Non-pigmented ciliary epithelial cell (primary cell): ENCODE measurements at regions not wholly inside any gene's neighbourhood (a gene's known extent, or its start where the extent isn't known, plus 50 kb on each side); places are given as distances from the start of the nearest gene placed in this dataset.
"Not testable (repeated sequence)": the region's sequence is repeated elsewhere in the genome, so short reads cannot be mapped to it uniquely, and the experiment has no call there.

Experiments
- DNase-seq: peaks from one replicate; pipeline ENCODE4 v3.0.0-alpha.2; 2010; ENCODE audit warnings: low read depth

DNA sequence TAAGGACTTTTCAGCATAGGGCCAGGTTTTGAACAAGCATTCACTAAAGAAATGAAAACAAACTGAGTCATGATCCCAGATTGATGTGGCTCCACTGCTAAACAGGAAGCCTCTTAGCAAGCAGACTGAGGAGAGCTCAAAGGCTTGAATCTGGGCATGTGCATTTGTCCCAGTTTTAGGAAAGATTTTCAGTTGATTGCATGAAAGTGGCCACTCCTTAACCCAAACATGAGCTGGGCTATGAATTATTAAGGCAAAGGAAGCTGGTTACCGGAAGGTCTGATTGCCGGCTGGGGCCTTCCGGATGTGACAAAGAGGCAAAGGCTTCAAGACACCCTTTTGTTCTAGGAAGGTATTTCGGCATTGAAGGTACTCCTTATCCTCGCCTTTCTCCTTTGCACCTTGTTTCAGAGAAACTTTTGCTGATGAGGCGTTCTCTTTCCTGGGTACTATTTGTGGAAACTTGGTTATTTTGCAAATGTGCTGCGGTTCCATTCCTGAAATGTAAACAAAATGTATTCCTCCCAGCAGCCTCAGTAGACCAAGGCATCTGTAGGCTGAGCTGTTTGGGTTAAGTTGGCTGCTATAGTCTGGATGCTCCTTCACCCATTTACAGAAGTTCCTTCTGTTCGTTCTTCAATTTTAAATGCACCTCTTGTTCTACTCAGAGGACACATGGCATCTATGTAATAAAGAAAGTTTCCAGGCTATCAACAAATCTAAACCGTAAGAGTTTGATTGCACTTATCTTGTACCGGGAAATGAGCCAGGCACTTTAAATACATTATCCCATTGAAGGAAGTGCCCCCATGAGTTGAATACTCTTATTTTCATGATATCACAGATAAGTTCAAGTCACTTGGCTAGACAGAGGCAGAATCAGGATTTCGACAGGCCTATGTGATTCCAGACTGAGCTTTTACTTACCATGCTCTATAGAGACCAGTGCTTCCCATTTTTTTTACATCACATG, 115.6 kb upstream of the METAP2 start:
- DNase-seq, result no peak

DNA sequence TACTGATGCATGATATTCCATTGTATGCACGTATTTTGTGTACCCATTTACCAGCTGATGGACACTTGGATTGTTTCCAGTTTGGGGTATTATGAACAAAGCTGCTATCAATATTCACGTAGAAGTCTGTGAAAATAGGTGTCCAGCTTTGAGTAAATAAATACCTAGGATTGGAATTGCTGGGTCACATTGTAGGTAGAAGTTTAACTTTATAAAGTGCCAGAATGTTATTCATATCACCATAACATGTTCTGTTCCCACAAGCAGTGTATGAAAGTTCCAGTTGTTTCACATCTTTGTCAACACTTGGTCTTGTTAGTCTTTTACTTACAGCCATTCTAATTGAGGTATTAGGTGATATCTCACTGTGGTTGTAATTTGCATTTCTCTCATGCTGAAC, 108.0 kb upstream of the METAP2 start:
- DNase-seq, result no peak

DNA sequence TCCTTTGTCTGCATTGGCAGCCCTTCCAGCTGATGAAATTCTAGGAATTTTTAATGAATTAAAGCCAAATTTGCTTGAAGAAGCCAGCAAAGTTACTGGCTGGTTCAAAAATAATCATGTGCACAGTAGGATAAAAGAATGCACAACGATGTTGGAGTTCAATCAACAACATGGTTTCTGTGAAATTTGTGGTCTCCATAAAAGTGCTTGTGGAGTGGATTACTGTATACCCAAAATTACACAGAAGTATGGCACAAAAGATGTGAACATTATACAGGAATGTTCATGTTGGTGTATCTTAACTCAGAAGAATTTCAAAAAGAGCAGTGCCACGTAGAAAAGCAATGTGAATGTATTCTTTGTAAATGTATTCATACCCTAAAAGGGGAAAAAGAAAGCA, 105.0 kb upstream of the METAP2 start:
- DNase-seq, result no peak

DNA sequence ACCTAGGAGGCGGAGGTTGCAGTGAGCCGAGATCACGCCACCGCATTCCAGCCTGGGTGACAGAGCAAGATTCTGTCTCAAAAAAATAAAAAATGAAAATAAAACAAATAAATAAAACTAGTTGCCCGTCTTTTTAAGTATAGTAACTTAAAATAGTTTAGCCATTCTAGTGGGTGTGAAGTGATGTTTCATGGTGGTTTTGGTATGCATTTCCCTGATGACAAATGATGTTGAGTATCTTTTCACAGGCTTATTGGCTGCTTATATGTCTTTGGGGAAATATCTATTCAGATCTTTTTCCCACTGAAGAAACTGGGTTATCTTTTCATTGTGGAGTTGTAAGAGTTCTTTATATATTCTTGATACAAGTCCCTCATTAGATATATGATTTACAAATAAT, 102.4 kb upstream of the METAP2 start:
- no peak for DNase-seq

DNA sequence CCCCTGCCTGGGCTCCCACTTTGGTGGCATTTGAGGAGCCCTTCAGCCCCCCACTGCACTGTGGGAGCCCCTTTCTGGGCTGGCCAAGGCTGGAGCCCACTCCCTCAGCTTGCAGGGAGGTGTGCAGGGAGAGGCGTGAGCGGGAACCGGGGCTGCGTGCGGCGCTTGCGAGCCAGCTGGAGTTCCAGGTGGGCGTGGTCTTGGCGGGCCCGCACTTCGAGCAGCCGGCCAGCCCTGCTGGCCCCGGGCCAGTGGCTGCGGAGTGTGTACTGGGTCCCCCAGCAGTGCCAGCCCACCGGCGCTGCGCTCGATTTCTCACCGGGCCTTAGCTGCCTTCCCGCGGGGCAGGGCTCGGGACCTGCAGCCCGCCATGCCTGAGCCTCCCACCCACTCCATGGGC, 94.5 kb upstream of the METAP2 start:
- DNase-seq, result not testable (repeated sequence)

DNA sequence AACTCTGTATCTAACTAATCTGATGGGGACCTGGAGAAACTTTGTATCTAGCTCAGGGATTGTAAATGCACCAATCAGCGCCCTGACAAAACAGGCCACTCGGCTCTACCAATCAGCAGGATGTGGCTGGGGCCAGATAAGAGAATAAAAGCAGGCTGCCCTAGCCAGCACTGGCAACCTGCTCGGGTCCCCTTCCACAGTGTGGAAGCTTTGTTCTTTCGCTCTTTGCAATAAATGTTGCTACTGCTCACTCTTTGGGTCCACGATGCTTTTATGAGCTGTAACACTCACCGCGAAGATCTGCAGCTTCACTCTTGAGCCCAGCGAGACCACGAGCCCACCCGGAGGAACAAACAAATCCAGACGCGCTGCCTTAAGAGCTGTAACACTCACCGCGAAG, 93.6 kb upstream of the METAP2 start:
- not testable (repeated sequence) for DNase-seq

DNA sequence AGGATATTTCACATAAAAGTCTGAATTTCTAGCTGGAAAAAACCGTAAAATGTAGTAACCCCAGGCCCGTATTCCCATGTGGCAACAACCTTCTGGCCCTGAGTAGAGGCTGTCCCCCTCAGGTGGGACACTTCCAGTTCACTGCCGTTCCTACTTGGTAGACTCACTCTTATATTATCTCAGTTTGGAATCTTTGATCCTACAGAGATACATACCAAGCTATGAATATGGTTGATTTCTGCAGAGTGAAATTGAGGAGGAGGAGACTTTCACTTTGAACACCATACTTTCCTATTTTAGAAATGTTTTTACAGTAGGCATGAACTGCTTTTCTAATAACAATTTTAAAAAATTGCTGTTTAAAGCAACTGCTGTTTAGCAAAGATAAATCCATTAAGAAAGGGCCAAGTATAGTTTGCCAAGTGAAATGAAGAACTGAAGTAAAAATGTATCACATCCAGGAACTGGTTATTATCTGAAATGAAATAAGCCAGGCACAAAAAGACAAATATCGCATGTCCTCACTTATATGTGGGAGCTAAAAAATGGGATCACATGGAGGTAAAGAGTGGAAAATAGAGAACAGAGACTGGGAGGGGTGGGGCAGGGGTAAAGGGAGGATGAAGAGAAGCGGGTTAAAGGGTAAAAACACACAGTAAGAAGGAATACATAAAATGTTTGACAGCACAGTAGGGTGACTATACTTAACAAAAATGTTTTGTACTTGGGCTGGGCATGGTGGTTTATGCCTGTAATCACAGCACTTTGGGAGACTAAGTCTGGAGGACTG, 92.8 kb upstream of the METAP2 start:
- DNase-seq, result no peak

DNA sequence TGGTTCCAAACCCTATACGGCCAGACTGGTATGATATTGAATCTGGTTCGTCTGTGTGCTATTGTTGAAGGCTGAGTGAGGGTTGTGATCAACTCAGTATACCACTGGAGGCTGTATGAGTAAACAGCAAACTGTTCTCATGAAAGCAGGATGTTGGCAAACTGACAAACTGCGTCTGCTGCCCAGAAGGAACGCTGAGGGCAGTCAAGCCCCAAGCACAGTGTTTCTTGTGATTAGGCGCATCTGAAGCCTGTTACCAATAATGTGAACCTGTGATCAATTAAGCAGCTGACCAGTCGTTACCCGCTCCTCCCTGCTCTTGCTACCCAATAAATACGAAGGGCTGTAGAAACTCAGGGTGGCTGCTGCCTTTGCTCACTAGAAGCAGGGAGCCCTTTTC, 90.0 kb upstream of the METAP2 start:
- not testable (repeated sequence) for DNase-seq

DNA sequence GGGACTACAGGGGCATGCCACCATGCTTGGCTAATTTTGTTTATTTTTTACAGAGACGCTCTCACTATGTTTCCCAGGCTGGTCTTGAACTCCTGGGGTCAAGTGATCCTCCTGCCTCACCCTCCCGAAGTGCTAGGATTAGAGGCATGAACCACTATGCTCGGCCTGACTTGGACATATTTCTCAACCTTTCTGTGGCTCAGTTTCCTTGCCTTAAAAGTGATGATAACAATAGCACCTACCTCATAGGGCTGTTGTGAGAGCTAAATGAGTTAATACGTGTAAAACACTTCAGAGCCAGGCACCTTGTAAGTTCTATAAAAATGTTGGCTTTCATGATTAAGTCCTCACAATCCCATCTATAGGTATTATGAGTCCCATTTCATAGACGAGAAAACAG, 89.2 kb upstream of the METAP2 start:
- DNase-seq, result no peak

DNA sequence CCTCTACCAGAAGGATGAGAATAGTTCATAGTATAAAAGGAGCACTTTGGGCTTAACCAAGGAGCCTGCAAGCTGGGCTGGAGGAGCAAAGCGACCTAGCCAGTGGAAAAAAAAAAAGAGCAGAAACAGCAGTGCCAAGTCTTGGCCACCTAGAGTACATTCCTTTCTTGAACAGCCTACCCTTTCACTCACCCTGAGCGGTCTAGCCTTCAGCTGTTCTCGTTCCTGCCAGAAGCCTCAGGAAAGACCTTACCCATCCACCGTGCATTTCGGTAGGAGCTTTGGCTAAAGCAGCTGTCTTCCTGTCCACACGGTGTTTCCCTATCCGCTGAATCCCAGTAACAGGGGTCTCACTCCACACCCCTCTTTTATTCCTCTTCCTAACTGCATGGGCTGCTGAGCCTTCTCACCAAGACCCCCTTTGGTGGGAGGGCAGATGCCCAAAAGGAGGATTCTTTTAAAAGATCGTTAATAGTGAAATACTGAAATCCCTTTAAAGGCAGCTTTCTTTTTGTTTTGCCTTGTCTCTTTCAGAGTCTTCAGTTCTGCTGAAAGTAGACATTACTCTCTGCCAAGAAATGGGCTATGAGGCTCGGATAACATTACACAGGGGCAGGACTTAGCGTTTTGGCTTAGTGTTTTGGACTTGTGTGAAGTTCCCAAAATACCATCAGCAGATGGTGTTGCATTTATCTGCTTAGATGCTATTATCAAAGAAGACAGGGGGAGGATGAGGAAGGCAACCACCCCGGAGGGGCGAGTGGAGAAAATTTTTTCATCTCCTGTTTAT, 88.5 kb upstream of the METAP2 start:
- no peak for DNase-seq

DNA sequence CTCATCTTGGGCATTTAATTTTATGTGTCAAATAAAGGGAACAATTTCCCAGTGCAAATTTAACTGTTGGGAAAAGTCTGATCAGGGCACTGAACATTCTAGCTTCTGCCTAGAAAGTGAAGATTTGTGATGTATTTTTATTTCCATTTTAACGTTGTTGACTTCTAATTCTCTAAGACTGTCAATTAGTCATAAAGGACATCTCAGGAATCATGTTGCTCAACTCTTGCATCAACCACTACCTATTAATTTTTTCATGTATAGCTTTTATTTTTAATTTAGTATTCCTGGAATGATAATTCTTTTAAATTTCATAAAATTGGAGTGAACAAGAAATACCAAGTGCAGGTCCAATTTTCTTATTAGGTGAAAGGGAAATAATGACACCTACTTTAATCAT, 87.9 kb upstream of the METAP2 start:
- DNase-seq, result no peak

DNA sequence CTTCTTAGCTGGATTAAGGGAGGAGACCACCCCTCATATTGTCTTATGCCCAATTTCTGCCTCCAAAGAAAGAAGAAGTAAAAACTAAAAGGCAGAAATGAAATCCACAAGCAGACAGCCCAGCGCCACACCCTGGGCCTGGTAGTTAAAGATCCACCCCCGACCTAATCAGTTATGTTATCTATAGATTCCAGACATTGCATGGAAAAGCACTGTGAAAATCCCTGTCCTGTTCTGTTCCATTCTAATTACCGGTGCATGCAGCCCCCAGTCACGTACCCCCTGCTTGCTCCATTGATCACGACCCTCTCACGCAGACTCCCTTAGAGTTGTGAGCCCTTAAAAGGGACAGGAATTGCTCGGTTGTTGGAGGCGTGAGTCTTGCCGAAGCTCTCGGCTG, 85.7 kb upstream of the METAP2 start:
- DNase-seq, result not testable (repeated sequence)

DNA sequence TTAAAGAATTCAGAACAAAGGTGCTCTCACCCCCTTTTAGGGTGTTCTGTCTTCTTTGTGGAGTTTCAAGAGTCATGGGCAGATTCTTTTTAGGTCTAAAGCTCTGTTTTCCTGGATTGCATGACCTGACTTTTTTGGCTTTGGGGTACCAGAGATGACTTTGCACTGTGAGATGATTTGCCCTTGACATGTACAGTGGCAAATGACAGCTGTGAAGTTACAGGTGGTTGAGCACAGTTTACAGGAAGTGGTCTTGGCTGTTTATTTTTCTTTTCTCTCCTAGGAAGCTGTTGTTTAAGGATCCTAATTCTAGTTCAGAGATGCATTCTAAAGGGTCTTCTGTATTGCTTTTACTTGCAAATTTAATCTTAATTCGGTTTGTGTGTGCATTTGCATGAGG, 83.8 kb upstream of the METAP2 start:
- no peak for DNase-seq

DNA sequence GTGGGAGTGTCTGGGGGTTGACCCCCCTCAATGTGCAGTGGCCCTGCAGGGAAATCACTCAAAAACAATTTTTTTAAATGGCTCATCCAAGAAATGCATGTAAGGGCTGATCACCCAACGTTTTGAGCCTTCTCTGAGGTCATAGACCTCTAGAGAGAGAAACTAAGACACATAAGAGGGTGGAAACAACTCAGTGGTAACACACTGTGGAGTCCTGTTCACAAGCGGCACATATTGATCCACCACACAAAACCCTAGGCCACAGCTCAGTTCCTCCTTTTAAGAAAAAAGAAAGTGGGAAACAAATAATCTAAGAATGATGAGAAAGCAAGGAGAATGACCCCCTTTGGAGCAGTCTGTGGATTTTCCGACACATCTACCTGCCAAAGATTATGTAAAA, 83.0 kb upstream of the METAP2 start:
- DNase-seq, result no peak

DNA sequence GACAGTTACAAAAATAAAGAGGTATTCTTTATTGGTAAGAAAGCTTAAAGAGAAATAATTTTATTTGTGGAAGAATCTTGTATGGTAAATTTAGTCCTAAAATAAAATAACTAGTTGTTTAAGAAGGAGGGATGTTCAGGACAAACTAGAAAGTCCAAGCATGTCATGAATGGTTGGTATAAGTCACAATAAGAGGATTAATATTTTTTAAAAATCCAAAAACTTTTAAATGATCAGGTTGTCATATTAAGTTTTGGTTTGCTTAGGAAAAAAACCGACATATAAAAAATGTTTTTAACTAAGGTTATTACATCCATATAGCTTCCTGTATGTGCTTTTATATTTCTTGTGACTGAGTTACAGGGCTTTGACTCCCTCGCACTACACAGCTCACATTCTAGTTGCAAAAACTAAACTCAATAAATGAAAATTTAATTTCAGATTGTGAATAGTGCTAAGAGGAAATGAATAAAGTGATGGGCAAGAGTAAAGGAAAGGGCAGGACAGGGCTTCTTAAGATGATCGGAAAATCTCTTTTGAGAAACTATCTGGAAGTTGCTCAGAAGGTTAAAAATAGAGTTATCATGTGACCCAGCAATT, 80.7 kb upstream of the METAP2 start:
- DNase-seq, result no peak

DNA sequence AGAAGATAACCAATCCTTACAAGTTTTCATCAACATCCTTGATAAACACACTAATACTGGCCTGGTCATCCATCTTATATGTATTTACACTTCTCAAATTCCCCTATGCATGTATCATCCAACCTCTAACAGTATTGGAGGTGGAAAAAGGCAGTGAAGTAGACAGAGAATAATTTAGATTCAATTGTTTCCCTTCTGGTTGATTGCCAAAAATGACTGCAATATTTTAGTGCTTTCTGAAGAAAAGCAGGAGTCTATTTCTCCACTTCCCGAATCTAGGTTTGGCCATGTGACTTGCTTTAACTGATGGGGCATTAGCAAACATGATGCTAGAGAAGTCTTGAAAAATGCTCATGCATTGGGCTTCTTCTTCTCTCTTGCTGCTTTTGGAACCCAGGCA, 78.3 kb upstream of the METAP2 start:
- DNase-seq, result no peak

DNA sequence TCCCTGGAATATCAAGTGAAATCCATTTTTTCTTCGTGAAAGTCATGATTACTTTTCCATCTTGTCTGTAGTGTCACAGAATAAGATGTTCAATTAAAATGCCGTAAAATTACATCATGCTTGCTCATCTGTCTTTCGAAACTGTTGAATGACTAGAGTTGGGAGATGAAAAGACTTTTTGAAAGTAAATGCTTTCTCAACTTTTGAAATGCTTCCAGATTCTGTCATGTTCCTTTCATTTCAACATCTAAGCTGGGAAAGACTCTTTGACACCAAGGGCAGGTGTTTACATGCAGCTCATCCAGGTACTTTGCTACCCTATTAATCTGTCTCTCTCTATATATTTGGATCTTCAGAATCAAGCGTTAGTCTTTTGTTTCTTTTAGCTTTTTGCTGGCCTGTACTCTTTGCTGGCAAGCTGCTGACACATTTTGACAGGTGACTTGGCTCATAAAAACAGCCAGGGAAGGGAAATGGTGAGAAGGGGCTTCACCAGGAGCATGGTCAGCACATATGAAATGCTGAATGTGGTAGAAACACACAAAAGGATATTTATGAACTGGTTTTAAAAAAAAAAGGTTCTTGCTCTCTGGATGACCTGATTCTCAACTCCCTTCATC, 77.0 kb upstream of the METAP2 start:
- DNase-seq, result no peak

DNA sequence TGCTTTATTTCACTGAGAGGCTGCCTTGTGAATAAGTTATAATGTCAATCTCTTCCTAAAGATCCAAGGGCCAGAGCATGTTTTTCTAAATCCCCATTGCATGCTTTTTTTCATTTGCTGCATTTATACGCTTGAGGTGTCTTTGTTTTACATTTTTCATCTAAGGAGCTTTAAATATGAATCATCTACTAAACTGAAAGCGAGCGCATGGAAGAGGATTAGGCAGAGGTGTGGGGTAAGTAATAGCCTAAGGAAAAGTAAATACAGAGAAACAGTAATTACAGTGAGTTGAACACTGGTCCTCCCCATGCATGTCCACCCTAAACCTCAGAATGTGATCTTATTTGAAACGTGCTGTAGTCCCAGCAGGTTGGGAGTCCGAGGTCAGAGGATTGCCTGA, 76.4 kb upstream of the METAP2 start:
- no peak for DNase-seq

DNA sequence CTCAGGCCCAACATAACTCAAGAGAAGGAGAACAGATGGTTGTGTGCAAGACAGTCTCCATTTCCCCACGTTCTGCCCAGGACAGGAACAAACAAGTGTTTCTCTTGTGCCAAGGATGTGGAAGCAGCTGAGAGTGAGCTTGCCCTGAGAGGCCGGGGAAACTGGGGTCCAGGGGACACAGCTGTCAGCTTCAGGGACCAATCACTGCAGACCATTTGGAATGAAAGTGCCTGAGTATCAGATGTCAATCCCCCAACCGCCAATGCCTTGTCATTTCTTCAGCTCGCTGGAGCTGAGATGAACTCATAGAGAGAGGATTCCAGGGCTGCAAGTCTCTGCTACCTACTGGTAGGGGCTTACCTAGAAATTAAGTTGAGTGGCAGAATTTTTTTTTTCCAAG, 71.9 kb upstream of the METAP2 start:
- no peak for DNase-seq

DNA sequence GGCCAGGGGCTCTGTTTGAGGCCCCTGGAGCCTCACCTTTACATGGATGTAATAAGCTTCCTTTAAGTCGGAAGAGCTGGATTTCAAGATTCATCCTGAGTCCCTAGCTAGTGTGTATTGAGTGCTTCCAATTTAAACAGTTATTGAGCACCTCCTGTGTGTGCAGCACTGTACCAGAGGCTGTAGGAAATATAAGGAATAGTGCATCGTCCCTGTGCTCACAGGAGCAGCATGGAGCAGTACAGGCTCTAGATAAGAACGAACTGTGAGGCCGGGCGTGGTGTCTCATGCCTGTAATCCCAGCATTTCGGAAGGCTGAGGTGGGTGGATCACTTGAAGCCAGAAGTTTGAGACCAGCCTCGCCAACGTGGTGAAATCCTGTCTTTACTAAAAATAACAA, 65.8 kb upstream of the METAP2 start:
- no peak for DNase-seq

DNA sequence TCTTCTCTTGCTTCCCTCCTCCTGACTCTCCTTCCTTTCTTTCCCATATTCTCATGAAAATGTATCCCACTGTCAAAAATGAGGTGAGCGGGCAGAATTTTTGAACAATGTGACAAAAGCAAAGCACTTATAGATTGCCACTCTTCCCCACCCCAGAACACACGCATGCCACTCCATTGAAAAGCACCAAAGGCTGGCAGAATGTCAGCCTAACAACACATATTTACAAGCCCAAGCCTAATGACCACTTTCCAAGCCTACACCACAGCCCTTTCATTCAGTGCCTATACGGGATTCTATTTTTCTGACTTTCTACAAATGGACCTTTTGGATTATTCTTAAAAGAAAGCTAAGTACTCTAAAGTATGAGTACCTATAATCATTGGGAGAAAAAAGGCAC, 62.9 kb upstream of the METAP2 start:
- DNase-seq, result no peak

DNA sequence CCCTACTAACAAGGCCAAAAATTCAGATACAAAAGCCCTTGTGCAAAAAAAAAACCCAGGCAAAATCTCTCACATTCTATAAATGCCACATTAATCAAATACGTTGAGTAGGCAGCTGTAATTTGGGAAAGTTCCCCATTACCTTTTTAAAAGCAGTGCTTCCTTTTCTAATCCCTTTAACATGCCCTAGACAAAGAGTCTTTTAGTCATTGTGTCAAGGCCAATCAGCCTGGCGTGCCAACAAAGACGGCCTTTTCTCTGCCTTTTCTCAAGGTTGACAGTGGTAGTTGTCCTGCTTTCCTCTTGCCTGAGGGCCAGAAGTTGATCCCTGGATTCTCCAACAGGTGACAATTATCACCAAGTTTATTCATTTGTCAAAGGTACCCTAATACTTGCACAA, 62.5 kb upstream of the METAP2 start:
- DNase-seq, result no peak
